Activated CD4-positive, CD25-positive, alpha-beta regulatory T cell treated with anti-CD3 and anti-CD28 coated beads, Interleukin-2, amount 50 U/mL, for 24 hours (primary cell): ENCODE measurements at regions not wholly inside any gene's neighbourhood (a gene's known extent, or its start where the extent isn't known, plus 50 kb on each side); places are given as distances from the start of the nearest gene placed in this dataset.
"Not testable (repeated sequence)": the region's sequence is repeated elsewhere in the genome, so short reads cannot be mapped to it uniquely, and the experiment has no call there.

ENCODE experiments used
- ATAC-seq, 2 donors: fragments of 150-1000 bp; cut with Tn5 transposase; one replicate each; pipeline ENCODE4 v1.10.0; 2021; ENCODE audit warnings: mild to moderate bottlenecking in 1 of 2, moderate library complexity in 1 of 2

DNA sequence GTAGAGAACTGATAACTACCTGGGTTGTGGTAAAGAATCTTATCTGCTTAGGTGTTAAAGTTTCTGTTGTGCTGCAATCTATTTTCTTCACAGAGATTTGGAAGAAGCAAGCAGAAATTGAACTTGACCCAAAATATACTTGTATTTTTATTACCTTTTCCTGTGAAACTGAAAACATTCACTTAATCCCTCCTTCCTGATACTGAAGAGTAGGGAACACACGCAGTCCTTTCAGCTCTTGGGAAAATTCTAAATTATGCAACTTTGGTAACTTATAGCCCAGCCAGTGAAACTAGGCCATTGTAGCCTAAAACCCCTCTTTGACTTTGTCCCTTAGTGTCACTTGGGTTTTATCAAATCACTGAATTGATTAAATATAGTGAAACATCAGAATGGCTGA lies 128.4 kb upstream of the MEIS1 start:
- no peak for ATAC-seq

GRCh38 chr2:66305718-66306117 lies 129.2 kb upstream of the MEIS1 start:
- ATAC-seq: no peak

DNA sequence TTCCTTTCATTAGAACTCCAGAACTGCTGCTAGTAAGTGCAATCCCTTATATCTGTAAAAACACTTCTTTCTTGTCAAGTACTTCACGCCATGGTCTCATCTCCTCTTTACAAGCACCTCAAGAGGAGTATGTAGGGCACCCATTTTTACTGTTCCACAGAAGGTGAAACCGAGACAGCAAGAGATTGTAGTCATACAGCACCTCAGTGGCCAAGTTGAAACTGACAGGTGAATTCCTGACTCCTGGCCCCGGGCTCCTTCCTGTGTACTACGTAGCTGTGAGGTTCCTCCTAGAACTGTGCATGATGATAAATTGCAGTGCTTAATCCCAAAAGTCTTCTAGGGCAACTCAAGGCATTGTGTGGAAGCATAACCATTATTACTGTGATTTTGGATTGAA lies 131.5 kb upstream of the MEIS1 start:
- no peak for ATAC-seq

DNA sequence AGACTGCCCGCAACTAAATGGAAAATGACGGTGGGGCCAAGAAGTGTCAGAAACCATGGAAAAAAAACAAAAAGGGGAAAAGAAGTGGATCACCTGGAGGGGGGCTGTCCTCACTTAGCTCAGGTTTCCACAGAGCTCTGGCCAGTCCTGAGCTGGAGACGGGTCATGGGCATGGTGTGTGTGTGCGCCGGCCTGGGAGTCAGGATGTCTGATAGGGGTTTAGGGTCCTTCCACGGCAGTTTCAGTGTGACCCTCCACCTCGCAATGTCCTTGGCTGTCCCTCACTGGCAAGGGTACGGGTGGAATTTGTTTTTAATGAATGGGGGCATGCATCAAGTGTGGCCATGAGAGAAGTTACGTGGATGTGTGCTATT lies 133.2 kb upstream of the MEIS1 start:
- no peak for ATAC-seq

GRCh38 chr2:66301022-66301766 lies 133.7 kb upstream of the MEIS1 start:
- no peak for ATAC-seq

- no peak for ATAC-seq
These were observed 151.1 kb upstream of the MEIS1 start for GRCh38 chr2:66283787-66284186.

GRCh38 chr2:66281980-66282379 lies 152.9 kb upstream of the MEIS1 start:
- no peak for ATAC-seq

DNA sequence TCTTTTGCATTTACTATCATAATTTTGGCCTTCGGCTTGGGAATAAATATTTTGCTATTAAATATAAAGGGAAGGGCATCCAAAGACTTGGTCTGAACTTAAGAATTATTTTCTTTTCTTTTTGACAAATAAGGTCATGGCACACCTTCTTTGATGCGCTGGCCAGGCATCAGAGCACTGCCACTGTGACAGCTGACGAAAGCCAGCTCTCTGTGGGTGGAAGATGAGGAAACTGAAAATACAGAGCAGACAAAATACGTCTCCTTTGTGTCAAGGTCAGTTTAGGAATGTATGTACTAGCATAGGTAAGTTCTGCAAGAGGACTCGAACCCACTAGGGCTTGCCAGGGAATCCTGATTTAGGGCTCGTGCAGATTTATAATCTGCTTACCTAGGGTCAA lies 155.9 kb upstream of the MEIS1 start:
- no peak for ATAC-seq

GRCh38 chr2:66275984-66276383 lies 158.9 kb upstream of the MEIS1 start:
- no peak for ATAC-seq

GRCh38 chr2:66273933-66274490 lies 160.9 kb upstream of the MEIS1 start:
- no peak for ATAC-seq

GRCh38 chr2:66272751-66273150 lies 162.2 kb upstream of the MEIS1 start:
- ATAC-seq: no peak

GRCh38 chr2:66271777-66272176 lies 163.1 kb upstream of the MEIS1 start:
- ATAC-seq: no peak

GRCh38 chr2:66270247-66270646 lies 164.7 kb upstream of the MEIS1 start:
- no peak for ATAC-seq

DNA sequence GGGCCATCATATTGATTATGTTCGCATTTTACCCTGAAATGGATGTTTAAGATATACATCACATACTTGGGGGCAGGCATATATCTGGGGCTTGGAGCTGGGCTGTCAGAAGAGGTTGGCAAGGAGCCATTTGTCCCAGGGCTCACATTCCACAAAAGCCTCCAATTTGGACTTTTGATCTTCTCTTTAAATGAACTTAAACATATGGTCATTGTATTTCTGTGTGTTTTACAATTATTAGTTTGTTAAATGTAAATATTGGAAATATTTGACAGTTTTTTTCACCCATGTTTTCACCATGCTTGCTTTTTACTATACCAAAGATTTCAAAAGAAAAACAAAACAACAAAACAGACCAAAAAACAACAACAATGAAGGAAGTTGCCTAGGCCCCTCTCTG lies 165.8 kb upstream of the MEIS1 start:
- no peak for ATAC-seq

GRCh38 chr2:66268756-66269155 lies 166.2 kb upstream of the MEIS1 start:
- ATAC-seq: no peak

GRCh38 chr2:66264354-66264753 lies 170.6 kb upstream of the MEIS1 start:
- no peak for ATAC-seq

- ATAC-seq: no peak
These were observed 179.1 kb upstream of the MEIS1 start for GRCh38 chr2:66255867-66256266.

DNA sequence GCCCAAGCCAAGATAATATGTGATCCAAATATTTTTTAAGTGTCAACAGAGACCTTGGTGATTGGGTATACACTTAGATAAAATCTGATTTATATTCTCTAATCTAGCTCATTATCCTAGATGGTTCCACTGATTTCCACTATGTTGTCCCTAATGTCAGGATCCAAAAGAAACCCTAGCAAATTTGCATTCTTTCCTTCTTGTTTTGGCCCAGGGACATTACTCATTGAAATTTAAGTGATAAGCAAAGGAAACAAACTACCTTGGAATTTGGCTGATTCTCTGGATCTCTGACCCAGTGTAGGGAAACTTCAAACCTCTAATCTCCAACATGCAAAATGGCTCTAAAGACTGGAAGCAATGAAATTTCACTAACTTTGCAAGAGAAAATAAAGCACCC lies 179.8 kb upstream of the MEIS1 start:
- ATAC-seq: no peak

DNA sequence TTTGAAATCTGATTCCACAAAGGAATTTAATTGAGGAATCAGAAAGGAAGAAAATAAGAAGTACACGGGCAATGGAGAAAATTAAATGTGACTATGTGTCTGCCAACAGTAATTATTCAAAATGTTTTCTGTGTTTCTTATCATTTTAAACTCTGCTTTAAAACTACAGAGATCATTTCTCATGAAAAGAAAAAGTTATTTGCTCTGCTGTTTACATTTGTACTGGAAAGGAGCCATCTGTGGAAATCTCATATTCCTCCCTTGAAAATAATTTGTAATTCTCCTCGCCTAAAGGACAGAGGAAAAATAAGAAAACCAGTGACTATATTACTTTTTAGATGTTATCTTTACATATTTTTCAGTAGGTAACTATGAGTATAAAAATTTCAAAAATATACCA lies 181.9 kb upstream of the MEIS1 start:
- ATAC-seq: no peak

DNA sequence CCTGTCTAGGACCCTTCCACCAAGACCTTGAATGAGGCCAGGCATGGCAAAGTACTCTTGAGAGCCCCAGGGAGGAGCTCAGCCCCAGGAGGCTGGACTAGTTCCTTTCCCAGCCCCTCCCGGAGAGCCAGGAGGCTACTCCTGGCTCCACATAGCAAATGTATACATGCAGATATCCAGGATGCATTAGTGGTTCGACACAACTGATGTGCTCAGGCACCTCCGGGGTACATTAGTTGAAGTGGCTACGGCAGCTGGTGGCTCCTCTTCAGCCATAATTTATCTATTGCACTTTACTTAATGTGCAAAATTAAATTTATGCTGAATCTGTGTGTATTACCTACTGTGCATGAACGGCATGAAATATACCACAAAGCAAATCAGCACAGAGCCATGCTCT lies 182.8 kb upstream of the MEIS1 start:
- no peak for ATAC-seq

DNA sequence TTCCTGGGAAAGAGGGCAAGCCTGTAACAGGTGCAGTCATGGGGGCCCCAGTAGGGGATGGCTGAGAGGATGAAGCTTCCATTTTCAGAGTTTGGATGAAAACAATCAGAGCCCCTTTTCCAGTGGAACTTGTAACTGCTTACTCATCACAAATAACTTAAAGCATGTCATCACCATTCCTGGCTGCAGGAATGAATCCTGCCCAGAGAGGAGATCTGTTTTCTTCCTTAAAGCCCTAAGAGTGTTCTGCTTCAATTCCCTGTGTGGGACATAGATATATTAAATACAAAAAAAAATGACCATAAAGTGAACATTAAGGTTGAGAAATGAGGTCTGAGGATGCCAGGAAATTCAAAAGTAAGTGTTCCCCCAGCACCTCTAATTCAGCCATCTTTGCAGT lies 183.4 kb upstream of the MEIS1 start:
- no peak for ATAC-seq

DNA sequence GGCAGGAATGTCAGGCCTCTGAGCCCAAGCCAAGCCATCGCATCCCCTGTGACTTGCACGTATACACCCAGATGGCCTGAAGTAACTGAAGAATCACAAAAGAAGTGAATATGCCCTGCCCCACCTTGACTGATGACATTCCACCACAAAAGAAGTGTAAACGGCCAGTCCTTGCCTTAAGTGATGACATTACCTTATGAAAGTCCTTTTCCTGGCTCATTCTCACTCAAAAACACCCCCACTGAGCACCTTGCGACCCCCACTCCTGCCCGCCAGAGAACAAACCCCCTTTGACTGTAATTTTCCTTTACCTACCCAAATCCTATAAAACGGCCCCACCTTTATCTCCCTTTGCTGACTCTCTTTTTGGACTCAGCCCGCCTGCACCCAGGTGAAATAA lies 185.8 kb upstream of the MEIS1 start:
- not testable (repeated sequence) for ATAC-seq

DNA sequence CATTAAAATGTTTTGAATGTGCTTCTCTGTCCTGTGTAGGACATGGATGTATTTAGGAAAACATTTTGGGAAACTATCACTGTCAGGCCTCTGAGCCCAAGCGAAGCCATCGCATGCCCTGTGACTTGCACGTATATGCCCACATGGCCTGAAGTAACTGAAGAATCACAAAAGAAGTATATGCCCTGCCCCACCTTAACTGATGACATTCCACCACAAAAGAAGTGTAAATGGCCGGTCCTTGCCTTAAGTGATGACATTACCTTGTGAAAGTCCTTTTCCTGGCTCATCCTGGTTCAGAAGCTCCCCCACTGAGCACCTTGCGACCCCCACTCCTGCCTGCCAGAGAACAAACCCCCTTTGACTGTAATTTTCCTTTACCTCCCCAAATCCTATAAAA lies 191.1 kb upstream of the MEIS1 start:
- ATAC-seq: not testable (repeated sequence)

- ATAC-seq: not testable (repeated sequence)
These were observed 192.0 kb upstream of the MEIS1 start for GRCh38 chr2:66242888-66243287.
